CD4-positive, alpha-beta T cell treated with Interleukin-12 subunit alpha and Interleukin-12 subunit beta, for 1 hour (primary cell): ENCODE measurements at regions not wholly inside any gene's neighbourhood (a gene's known extent, or its start where the extent isn't known, plus 50 kb on each side); places are given as distances from the start of the nearest gene placed in this dataset.
"Not testable (repeated sequence)": the region's sequence is repeated elsewhere in the genome, so short reads cannot be mapped to it uniquely, and the experiment has no call there.

Experiments used
- DNase-seq: peaks from one replicate; pipeline ENCODE4 v3.0.0-alpha.2; 2020

- no peak for DNase-seq
These were observed 446.1 kb downstream of the SOX9 start for GRCh38 chr17:72566671-72567484.

GRCh38 chr17:72567774-72568173 is 447.0 kb downstream of the SOX9 start:
- DNase-seq, result no peak

GRCh38 chr17:72569148-72569946 is 448.5 kb downstream of the SOX9 start:
- DNase-seq, result no peak

- DNase-seq, result no peak
These were observed 451.1 kb downstream of the SOX9 start for GRCh38 chr17:72571813-72572396.

GRCh38 chr17:72572604-72573491 is 452.0 kb downstream of the SOX9 start:
- DNase-seq, result no peak

- DNase-seq, result not testable (repeated sequence)
These were observed 452.6 kb downstream of the SOX9 start for GRCh38 chr17:72573492-72573801.

- DNase-seq, result no peak
These were observed 454.1 kb downstream of the SOX9 start for GRCh38 chr17:72574675-72575510.

GRCh38 chr17:72575542-72576233 is 454.9 kb downstream of the SOX9 start:
- DNase-seq, result no peak

GRCh38 chr17:72576289-72576759 is 455.5 kb downstream of the SOX9 start:
- no peak for DNase-seq

GRCh38 chr17:72578817-72579470 is 458.1 kb downstream of the SOX9 start:
- DNase-seq, result no peak

GRCh38 chr17:72579990-72580320 is 459.1 kb downstream of the SOX9 start:
- DNase-seq, result no peak

GRCh38 chr17:72580321-72581127 is 459.7 kb downstream of the SOX9 start:
- no peak for DNase-seq

GRCh38 chr17:72587156-72587555 is 466.3 kb downstream of the SOX9 start:
- no peak for DNase-seq

- DNase-seq, result peak; percentile 11
These were observed 467.1 kb downstream of the SOX9 start for GRCh38 chr17:72587773-72588511.

GRCh38 chr17:72588561-72588960 is 467.7 kb downstream of the SOX9 start:
- DNase-seq, result no peak

- DNase-seq, result peak; percentile 10
These were observed 468.1 kb downstream of the SOX9 start for GRCh38 chr17:72588961-72589360.

GRCh38 chr17:72590382-72590781 is 469.6 kb downstream of the SOX9 start:
- no peak for DNase-seq

GRCh38 chr17:72590882-72591281 is 470.1 kb downstream of the SOX9 start:
- DNase-seq, result no peak
